SU-DHL-6 (cell line): ENCODE measurements at regions not wholly inside any gene's neighbourhood (a gene's known extent, or its start where the extent isn't known, plus 50 kb on each side); places are given as distances from the start of the nearest gene placed in this dataset.
"Not testable (repeated sequence)": the region's sequence is repeated elsewhere in the genome, so short reads cannot be mapped to it uniquely, and the experiment has no call there.

ENCODE experiments used
- H2AFZ ChIP-seq: fragments of 200-600 bp; sonication (generic); 2 replicates; pipeline ENCODE4 v1.6.1; 2014; ENCODE audit warnings: low read depth, mild to moderate bottlenecking, moderate library complexity, mixed read lengths, antibody characterized with exemption, low read length; ENCODE audit not compliant: severe bottlenecking
- H3F3A ChIP-seq: fragments of 200-600 bp; shearing (Covaris generic); 2 replicates; pipeline ENCODE4 v1.6.0; 2016; ENCODE audit warnings: antibody characterized with exemption, mild to moderate bottlenecking; ENCODE audit not compliant: insufficient read depth
- H3K27ac ChIP-seq: fragments of 200-600 bp; sonication (generic); 2 replicates; pipeline ENCODE4 v1.5.1; 2016; ENCODE audit warnings: low read depth, mild to moderate bottlenecking, low read length, moderate library complexity, mixed read lengths
- H3K27me3 ChIP-seq: fragments of 200-600 bp; sonication (generic), shearing (Covaris generic); 2 replicates; pipeline ENCODE4 v1.6.0; 2014; ENCODE audit warnings: mild to moderate bottlenecking, low read length
- H3K36me3 ChIP-seq: fragments of 200-600 bp; sonication (generic); 2 replicates; pipeline ENCODE4 v1.6.1; 2014; ENCODE audit warnings: mild to moderate bottlenecking, low read length, mixed read lengths
- H3K4me2 ChIP-seq: fragments of 300-600, 200-600 bp; shearing (Covaris generic), sonication (generic); 2 replicates; pipeline ENCODE4 v1.6.0; 2014; ENCODE audit warnings: low read length, low read depth, mild to moderate bottlenecking; ENCODE audit not compliant: poor library complexity, severe bottlenecking
- H3K4me3 ChIP-seq: fragments of 200-600 bp; sonication (generic); 2 replicates; pipeline ENCODE4 v1.5.1; 2014; ENCODE audit warnings: antibody characterized with exemption, low read length, mild to moderate bottlenecking, mixed read lengths; ENCODE audit not compliant: insufficient read depth, poor library complexity, severe bottlenecking
- H3K79me2 ChIP-seq: fragments of 200-600 bp; sonication (generic); 2 replicates; pipeline ENCODE4 v1.6.1; 2014; ENCODE audit warnings: mild to moderate bottlenecking, low read length, moderate library complexity; ENCODE audit not compliant: insufficient read depth
- H3K9ac ChIP-seq: fragments of 200-600 bp; sonication (generic); 2 replicates; pipeline ENCODE4 v1.7.0; 2014; ENCODE audit warnings: mild to moderate bottlenecking, low read length
- H3K9me2 ChIP-seq: fragments of 200-600 bp; sonication (generic); replicated peaks from 2 replicates; pipeline ENCODE4 v1.6.1; 2014; ENCODE audit warnings: low read length; ENCODE audit not compliant: insufficient read depth
- H3K9me3 ChIP-seq: fragments of 200-600 bp; sonication (generic); 2 replicates; pipeline ENCODE4 v1.6.1; 2014; ENCODE audit warnings: low read length, mixed read lengths; ENCODE audit not compliant: insufficient read depth
- H4K20me1 ChIP-seq: fragments of 200-600 bp; sonication (generic); 2 replicates; pipeline ENCODE4 v1.6.1; 2014; ENCODE audit warnings: low read depth, mild to moderate bottlenecking, antibody characterized with exemption, low read length, moderate library complexity, mixed read lengths

GRCh38 chr1:143785883-143786282, 185.9 kb downstream of the FAM72C start:
- H4K20me1 ChIP-seq, H3K27me3 ChIP-seq, H3K4me2 ChIP-seq, H2AFZ ChIP-seq, H3K9me3 ChIP-seq, H3K27ac ChIP-seq, H3K4me3 ChIP-seq, H3K79me2 ChIP-seq, H3K36me3 ChIP-seq, H3F3A ChIP-seq, H3K9me2 ChIP-seq, H3K9ac ChIP-seq: not testable (repeated sequence)

GRCh38 chr1:143784239-143784882, 187.4 kb downstream of the FAM72C start:
- H3K9me3 ChIP-seq, H2AFZ ChIP-seq: not testable (repeated sequence)

GRCh38 chr1:143778178-143778577, 193.6 kb downstream of the FAM72C start:
- not testable (repeated sequence) for H3K36me3 ChIP-seq, H3K9me2 ChIP-seq, H4K20me1 ChIP-seq, H3K4me3 ChIP-seq, H2AFZ ChIP-seq, H3K79me2 ChIP-seq, H3K4me2 ChIP-seq, H3K27me3 ChIP-seq, H3K27ac ChIP-seq, H3K9ac ChIP-seq, H3F3A ChIP-seq, H3K9me3 ChIP-seq

More at GRCh38 chr1:143784239-143784882, 187.4 kb downstream of the FAM72C start:
- not testable (repeated sequence) for H3F3A ChIP-seq, H3K4me2 ChIP-seq, H3K36me3 ChIP-seq, H3K4me3 ChIP-seq, H3K9me2 ChIP-seq, H4K20me1 ChIP-seq, H3K9ac ChIP-seq, H3K79me2 ChIP-seq, H3K27me3 ChIP-seq, H3K27ac ChIP-seq

GRCh38 chr1:143764831-143765230, 207.0 kb downstream of the FAM72C start:
- H3K36me3 ChIP-seq, H2AFZ ChIP-seq, H3K79me2 ChIP-seq, H3F3A ChIP-seq, H3K9me2 ChIP-seq, H3K27ac ChIP-seq, H3K27me3 ChIP-seq, H3K9me3 ChIP-seq, H3K4me2 ChIP-seq, H3K9ac ChIP-seq, H4K20me1 ChIP-seq, H3K4me3 ChIP-seq: not testable (repeated sequence)

GRCh38 chr1:143760366-143760765, 211.4 kb downstream of the FAM72C start:
- not testable (repeated sequence) for H3K27me3 ChIP-seq, H2AFZ ChIP-seq, H3K27ac ChIP-seq, H3K9me2 ChIP-seq, H3K9ac ChIP-seq, H4K20me1 ChIP-seq, H3F3A ChIP-seq, H3K79me2 ChIP-seq, H3K9me3 ChIP-seq, H3K4me2 ChIP-seq, H3K4me3 ChIP-seq, H3K36me3 ChIP-seq

GRCh38 chr1:143755961-143756360, 215.8 kb downstream of the FAM72C start:
- H3K4me2 ChIP-seq, H3K9me3 ChIP-seq, H4K20me1 ChIP-seq, H3K27ac ChIP-seq, H3K79me2 ChIP-seq, H3K9me2 ChIP-seq, H3K27me3 ChIP-seq, H3K36me3 ChIP-seq, H3K4me3 ChIP-seq, H2AFZ ChIP-seq, H3F3A ChIP-seq, H3K9ac ChIP-seq: not testable (repeated sequence)
